Liver (tissue), 3 donors: ENCODE measurements at regions not wholly inside any gene's neighbourhood (a gene's known extent, or its start where the extent isn't known, plus 50 kb on each side); places are given as distances from the start of the nearest gene placed in this dataset.

Experiments used
- CTCF ChIP-seq: fragments of 150-350 bp; IDR thresholded peaks from 2 replicates; pipeline ENCODE4 v1.5.1; 2017; ENCODE audit warnings: improper control_type of control experiment, low read depth, low read length; ENCODE audit not compliant: missing input control
- GABPA ChIP-seq, 2 donors: IDR thresholded peaks in 1 of 2; conservative IDR thresholded peaks in 1 of 2; 2 replicates each; pipeline ENCODE4 v1.6.1; 2016; ENCODE audit warnings: antibody characterized with exemption in 2 of 2, mild to moderate bottlenecking in 1 of 2, moderate library complexity in 1 of 2
- HNF4G ChIP-seq: IDR thresholded peaks from 2 replicates; pipeline ENCODE4 v1.6.1; 2016; ENCODE audit warnings: antibody characterized with exemption
- MAX ChIP-seq: IDR thresholded peaks from 2 replicates; pipeline ENCODE4 v1.6.1; 2016; ENCODE audit warnings: antibody characterized with exemption
- TAF1 ChIP-seq: conservative IDR thresholded peaks from 2 replicates; pipeline ENCODE4 v1.6.1; 2016; ENCODE audit warnings: antibody characterized with exemption, mild to moderate bottlenecking
- donor health status: healthy.
- donor health status: healthy.

- TF ChIP-seq TAF1 (no peak), CTCF (no peak), MAX (no peak), GABPA (IDR thresholded peaks at IDR 0.05 in 1 of 2, conservative IDR thresholded peaks at IDR 0.05 in 1 of 2) (no peak), HNF4G (no peak)
Measured at GRCh38 chr6:166716910-166717617, 90.0 kb upstream of the RPS6KA2 start.
